Astrocyte of the cerebellum (primary cell): ENCODE measurements at regions not wholly inside any gene's neighbourhood (a gene's known extent, or its start where the extent isn't known, plus 50 kb on each side); places are given as distances from the start of the nearest gene placed in this dataset.

Experiments used
- DNase-seq: peaks from one replicate; pipeline ENCODE4 v3.0.0-alpha.2; 2011; ENCODE audit warnings: low read depth
- H3K4me3 ChIP-seq: 2 replicates; pipeline ENCODE4 v1.5.1; 2011; ENCODE audit warnings: mild to moderate bottlenecking, low read depth, low read length, moderate library complexity
- in situ Hi-C: cut with HindIII; loops from 2 replicates; pipeline ENCODE4 v1.10.0; 2017; ENCODE audit warnings: low sequenced_read_pairs
- TF ChIP-seq, protein P1 (sequence below): IDR thresholded peaks from 2 replicates; pipeline ENCODE4 v1.5.1; 2012; ENCODE audit warnings: low read length, low read depth, moderate library complexity, mild to moderate bottlenecking; ENCODE audit errors: missing control alignments

DNA sequence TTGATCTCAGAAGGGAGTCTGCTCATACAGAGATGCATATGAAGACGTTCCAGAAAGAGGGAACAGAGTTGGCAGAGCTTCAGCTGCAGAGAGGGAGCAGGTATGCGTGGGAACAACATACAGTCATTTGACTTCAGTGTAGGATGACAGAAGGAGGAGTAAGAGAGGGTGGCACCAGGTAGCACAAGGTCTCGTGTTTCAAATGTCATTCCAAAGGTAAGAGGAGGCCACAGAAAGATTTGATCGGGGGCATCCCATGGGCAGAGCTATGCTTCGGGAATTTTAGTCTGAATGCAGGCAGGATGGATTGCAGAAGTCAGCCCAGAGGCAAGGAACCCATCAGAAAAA lies 367.1 kb downstream of the CDK5RAP2 start:
- DNase-seq: no peak
- H3K4me3 ChIP-seq: no peak overlapping the region
- TF ChIP-seq, protein P1, sequence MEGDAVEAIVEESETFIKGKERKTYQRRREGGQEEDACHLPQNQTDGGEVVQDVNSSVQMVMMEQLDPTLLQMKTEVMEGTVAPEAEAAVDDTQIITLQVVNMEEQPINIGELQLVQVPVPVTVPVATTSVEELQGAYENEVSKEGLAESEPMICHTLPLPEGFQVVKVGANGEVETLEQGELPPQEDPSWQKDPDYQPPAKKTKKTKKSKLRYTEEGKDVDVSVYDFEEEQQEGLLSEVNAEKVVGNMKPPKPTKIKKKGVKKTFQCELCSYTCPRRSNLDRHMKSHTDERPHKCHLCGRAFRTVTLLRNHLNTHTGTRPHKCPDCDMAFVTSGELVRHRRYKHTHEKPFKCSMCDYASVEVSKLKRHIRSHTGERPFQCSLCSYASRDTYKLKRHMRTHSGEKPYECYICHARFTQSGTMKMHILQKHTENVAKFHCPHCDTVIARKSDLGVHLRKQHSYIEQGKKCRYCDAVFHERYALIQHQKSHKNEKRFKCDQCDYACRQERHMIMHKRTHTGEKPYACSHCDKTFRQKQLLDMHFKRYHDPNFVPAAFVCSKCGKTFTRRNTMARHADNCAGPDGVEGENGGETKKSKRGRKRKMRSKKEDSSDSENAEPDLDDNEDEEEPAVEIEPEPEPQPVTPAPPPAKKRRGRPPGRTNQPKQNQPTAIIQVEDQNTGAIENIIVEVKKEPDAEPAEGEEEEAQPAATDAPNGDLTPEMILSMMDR: no peak
- in situ Hi-C loops: no loop called here

DNA sequence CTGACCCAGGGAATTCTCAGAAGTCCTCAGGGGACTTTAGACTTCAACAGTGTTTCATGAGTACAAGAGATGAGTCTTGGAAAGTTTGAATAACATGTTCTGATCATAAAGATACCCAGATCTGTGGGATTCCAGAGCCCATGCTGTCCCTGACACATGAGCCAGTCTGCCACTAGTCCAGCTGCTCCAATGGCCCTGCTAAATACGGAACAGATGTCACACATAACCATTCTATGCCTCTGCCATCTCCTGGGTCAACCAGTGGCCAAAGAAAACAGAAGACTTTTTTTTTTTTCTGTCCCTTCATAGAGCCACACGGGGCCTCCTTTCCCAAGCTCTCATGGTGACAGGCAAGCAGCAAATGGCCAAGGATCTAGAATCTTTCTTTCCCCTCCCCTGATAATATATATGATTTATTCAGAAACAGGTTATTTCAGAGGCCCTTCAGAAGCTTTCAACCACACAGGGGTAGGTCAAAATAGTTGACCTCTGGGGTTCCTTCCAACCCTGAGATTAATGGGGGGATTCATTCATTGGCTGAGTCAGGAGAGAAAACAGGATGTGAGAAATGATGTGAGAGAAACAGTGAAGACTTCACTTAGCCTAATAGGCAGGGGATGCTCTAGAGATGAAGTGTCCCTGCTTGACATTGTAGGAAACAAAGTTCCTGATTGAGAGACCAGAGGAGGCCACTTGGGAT lies 367.7 kb downstream of the CDK5RAP2 start:
- no peak overlapping the region for H3K4me3 ChIP-seq
- DNase-seq: no peak
- in situ Hi-C loops: no loop called here
- TF ChIP-seq, protein P1: no peak

DNA sequence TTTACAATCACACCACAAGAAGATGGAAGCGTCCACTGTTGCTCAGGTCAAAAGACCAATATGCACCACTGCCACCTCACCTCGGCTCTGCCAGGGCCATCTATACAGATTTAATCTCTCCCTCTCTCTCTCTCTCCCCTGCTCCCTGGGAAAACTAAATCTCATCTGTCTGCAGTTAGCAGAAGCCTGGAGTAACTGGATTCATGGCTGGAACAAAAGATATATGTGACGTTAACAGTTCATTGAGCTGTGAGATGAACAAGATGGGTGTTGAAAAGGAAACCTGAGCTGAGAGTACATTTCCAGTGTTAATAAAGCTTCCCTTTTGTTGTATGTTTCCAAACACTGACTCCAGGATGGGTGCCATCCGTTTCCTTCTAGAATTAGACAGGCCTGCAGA lies 369.7 kb downstream of the CDK5RAP2 start:
- DNase-seq: no peak
- in situ Hi-C loops: no loop called here

DNA sequence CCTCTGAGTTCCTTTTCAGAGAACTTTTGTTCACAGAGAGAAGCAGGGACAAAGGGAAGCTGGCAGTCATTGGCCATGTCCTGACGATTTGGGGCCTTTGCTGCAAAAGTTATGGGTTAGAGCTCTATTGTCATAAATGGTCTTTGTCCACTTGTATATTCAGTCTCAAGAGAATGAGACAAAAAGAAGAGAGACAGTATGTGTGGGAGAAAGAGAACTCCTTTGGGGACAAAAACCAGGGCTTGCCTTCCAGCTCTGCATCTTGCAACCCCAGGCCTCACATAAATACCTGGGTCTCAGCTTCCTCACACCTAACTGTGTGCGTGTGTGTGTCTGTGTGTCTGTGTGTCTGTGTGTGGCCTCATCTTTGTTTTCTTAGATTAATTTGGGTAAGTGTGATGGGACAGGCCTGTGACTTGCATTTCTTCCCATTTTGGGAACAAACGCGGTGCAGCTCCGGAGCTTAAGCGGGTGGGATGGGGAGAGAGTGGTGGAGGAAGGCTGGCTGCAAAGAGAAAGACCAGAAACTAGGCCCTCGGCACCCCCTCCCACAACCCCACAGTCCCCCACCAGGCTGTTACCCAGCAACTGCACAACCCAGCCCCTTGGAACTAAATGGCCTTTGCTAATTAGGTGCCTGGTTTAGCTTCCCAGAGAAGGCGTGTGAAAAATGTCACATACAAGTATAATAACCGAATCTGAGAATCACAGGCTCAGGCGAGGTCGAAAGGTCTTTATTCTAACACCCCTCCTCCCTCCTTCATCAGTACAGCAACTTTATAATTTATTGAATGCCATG lies 376.9 kb downstream of the CDK5RAP2 start:
- TF ChIP-seq, protein P1: no peak
- no peak overlapping the region for H3K4me3 ChIP-seq
- in situ Hi-C loops: no loop called here
- DNase-seq: no peak

More for the DNA sequence above, 369.7 kb downstream of the CDK5RAP2 start:
- TF ChIP-seq, protein P1: no peak
- H3K4me3 ChIP-seq: no peak overlapping the region

DNA sequence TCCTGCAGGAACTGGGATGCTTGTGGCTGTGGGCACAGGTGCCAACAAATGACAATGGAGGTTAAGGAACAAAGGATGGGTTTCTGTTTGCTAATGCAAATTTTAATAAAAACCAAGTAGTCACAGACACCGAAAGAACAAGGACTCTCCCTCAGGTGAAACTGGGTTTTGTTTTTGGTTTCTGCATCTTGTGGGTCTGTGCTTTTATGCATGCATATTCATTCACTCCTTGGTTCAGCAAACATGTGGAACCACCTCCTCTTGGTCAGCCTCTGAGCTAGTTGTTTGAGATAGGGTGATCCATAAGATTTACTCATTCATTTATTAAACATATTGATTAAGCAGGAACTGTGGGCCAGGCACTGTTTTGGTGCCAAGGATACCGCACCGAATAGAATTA lies 381.9 kb downstream of the CDK5RAP2 start:
- TF ChIP-seq, protein P1: no peak
- in situ Hi-C loops: no loop called here
- DNase-seq: no peak
- no peak overlapping the region for H3K4me3 ChIP-seq

DNA sequence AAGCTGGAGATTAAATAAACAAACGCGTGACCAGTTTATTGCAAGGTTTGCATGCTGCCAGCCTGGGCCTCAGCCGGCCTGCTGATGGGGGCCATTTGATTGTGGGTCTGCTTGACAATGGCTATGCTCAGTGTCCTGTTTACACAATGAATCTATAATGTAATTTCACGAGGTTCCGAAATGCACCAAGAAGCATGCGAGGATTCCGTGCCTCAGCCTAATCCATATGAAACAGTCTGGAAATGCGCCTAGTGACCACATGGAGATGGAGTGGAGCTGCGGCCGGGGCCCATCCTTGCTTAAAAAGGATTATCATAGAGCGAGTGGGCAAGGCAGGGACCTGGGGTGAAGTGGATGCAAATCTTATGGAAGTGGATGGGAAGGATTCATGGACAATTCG lies 382.4 kb downstream of the CDK5RAP2 start:
- DNase-seq: no peak
- H3K4me3 ChIP-seq: no peak overlapping the region
- in situ Hi-C loops: no loop called here
- TF ChIP-seq, protein P1: no peak
